H1 (cell line): ENCODE measurements at regions not wholly inside any gene's neighbourhood (a gene's known extent, or its start where the extent isn't known, plus 50 kb on each side); places are given as distances from the start of the nearest gene placed in this dataset.

ENCODE experiments used
- CTCF ChIA-PET: fragments of 300-600 bp; sonication (Branson Sonifier 250); formaldehyde crosslinking; loops from one replicate; lab custom pipeline; 2021; ENCODE audit not compliant: partially characterized antibody; lab: Charles Lee
- POLR2A ChIA-PET: fragments of 300-600 bp; sonication (Branson Sonifier 250); formaldehyde crosslinking; loops from one replicate; lab custom pipeline; 2021; ENCODE audit warnings: inconsistent platforms; ENCODE audit not compliant: partially characterized antibody; lab: Charles Lee
- DNase-seq, 2 experiments: peaks; one replicate each; pipeline versions ENCODE4 v3.0.0 to v3.0.0-alpha.2; 2010 to 2022; ENCODE audit warnings: low spot score in 2 of 2, low read depth in 1 of 2, mixed read lengths in 1 of 2
- FAIRE-seq: peaks from 2 replicates; lab custom pipeline; 2011; peaks lifted over from hg19 to GRCh38; lab: Jason Lieb, UNC
- H2AFZ ChIP-seq: 2 replicates; pipeline ENCODE4 v1.8.1; 2012; ENCODE audit warnings: low read length, inconsistent platforms
- H2AK5ac ChIP-seq: 2 replicates; pipeline ENCODE4 v1.6.1; 2013; ENCODE audit warnings: low read depth, low read length
- H2BK120ac ChIP-seq: replicated peaks from 2 replicates; pipeline ENCODE3; 2013; ENCODE audit warnings: low read depth, low read length, inconsistent platforms
- H2BK12ac ChIP-seq: 2 replicates; pipeline ENCODE4 v1.6.1; 2013; ENCODE audit warnings: low read depth, low read length
- H2BK15ac ChIP-seq: 2 replicates; pipeline ENCODE4 v1.6.1; 2013; ENCODE audit warnings: low read length
- H2BK20ac ChIP-seq: 2 replicates; pipeline ENCODE4 v1.6.1; 2013; ENCODE audit warnings: low read length
- H2BK5ac ChIP-seq: 2 replicates; pipeline ENCODE4 v1.6.1; 2013; ENCODE audit warnings: low read depth, low read length
- H3K14ac ChIP-seq: 2 replicates; pipeline ENCODE4 v1.6.1; 2013; ENCODE audit warnings: inconsistent platforms; ENCODE audit not compliant: insufficient read length
- H3K18ac ChIP-seq: 2 replicates; pipeline ENCODE4 v1.6.1; 2013; ENCODE audit warnings: low read length; ENCODE audit errors: extremely low read depth
- H3K23ac ChIP-seq: 2 replicates; pipeline ENCODE4 v1.6.1; 2013; ENCODE audit warnings: inconsistent platforms; ENCODE audit not compliant: insufficient read length
- H3K23me2 ChIP-seq: 2 replicates; pipeline ENCODE4 v1.6.1; 2013; ENCODE audit warnings: low read depth, low read length
- H3K27ac ChIP-seq: 2 replicates; pipeline ENCODE4 v1.6.1; 2011; ENCODE audit warnings: low read depth, low read length, inconsistent platforms
- H3K27me3 ChIP-seq, 4 experiments: replicated peaks in 1 of 4; 1 replicate in 1 of 4; 2 replicates in 3 of 4; pipeline versions ENCODE4 v1.6.1 to v1.8.1; 2011 to 2013; ENCODE audit warnings: low read length in 3 of 4, mild to moderate bottlenecking in 3 of 4, inconsistent platforms in 2 of 4, mixed read lengths in 2 of 4, moderate library complexity in 1 of 4; ENCODE audit not compliant: control insufficient read depth in 3 of 4, insufficient read depth in 3 of 4; ENCODE audit errors: extremely low read depth in 1 of 4
- H3K36me3 ChIP-seq, 4 experiments: 2 replicates each; pipeline versions ENCODE4 v1.6.1 to v1.8.1; 2011 to 2013; ENCODE audit warnings: mild to moderate bottlenecking in 4 of 4, low read length in 3 of 4, moderate library complexity in 2 of 4, control low read depth in 1 of 4, inconsistent platforms in 1 of 4; ENCODE audit not compliant: insufficient read depth in 4 of 4, control insufficient read depth in 2 of 4
- H3K4ac ChIP-seq: replicated peaks from 2 replicates; pipeline ENCODE3; 2013; ENCODE audit warnings: low read length, low read depth, mixed read lengths, inconsistent platforms; ENCODE audit not compliant: insufficient read length
- H3K4me1 ChIP-seq, 4 experiments: replicated peaks in 1 of 4; 1 replicate in 1 of 4; 2 replicates in 3 of 4; pipeline versions ENCODE4 v1.6.1 to v1.8.1; 2011 to 2013; ENCODE audit warnings: low read length in 3 of 4, inconsistent platforms in 2 of 4, mixed read lengths in 1 of 4; ENCODE audit not compliant: insufficient read depth in 4 of 4, control insufficient read depth in 3 of 4
- H3K4me2 ChIP-seq, 2 experiments: 2 replicates each; pipeline versions ENCODE4 v1.6.1 to v1.8.1; 2011 to 2013; ENCODE audit warnings: low read depth in 2 of 2, low read length in 2 of 2, control low read depth in 1 of 2, inconsistent platforms in 1 of 2, mild to moderate bottlenecking in 1 of 2; ENCODE audit not compliant: insufficient read depth in 1 of 2
- H3K4me3 ChIP-seq, 4 experiments: fragments of 200-600, 300-600 bp in 1 of 4; sonication (generic), shearing (Covaris generic), sonication (Bioruptor Twin) in 1 of 4; 2 replicates each; pipeline versions ENCODE4 v1.5.1 to v1.8.1; 2011 to 2016; ENCODE audit warnings: low read length in 4 of 4, low read depth in 3 of 4, control low read depth in 2 of 4, inconsistent platforms in 2 of 4, mild to moderate bottlenecking in 2 of 4, mixed read lengths in 1 of 4, moderate library complexity in 1 of 4; ENCODE audit not compliant: insufficient read depth in 2 of 4; ENCODE audit errors: extremely low read depth in 1 of 4
- H3K56ac ChIP-seq: replicated peaks from 2 replicates; pipeline ENCODE3; 2013; ENCODE audit warnings: low read depth, mild to moderate bottlenecking, mixed read lengths, low read length, inconsistent platforms; ENCODE audit not compliant: insufficient read length
- H3K79me1 ChIP-seq: 2 replicates; pipeline ENCODE4 v1.6.1; 2013; ENCODE audit warnings: low read depth, low read length, control low read depth
- H3K79me2 ChIP-seq, 2 experiments: 2 replicates each; pipeline versions ENCODE4 v1.6.1 to v1.8.1; 2012 to 2013; ENCODE audit warnings: low read length in 2 of 2, mild to moderate bottlenecking in 2 of 2, inconsistent platforms in 1 of 2; ENCODE audit not compliant: insufficient read depth in 2 of 2, control insufficient read depth in 1 of 2
- H3K9ac ChIP-seq, 4 experiments: replicated peaks in 1 of 4; 1 replicate in 1 of 4; 2 replicates in 3 of 4; pipeline versions ENCODE4 v1.6.1 to v1.8.1; 2011 to 2013; ENCODE audit warnings: low read depth in 3 of 4, low read length in 3 of 4, control low read depth in 2 of 4, mild to moderate bottlenecking in 2 of 4, moderate library complexity in 2 of 4, inconsistent platforms in 1 of 4; ENCODE audit errors: extremely low read depth in 1 of 4
- H3K9me3 ChIP-seq, 2 experiments: 2 replicates each; pipeline versions ENCODE4 v1.6.1 to v1.8.1; 2012 to 2013; ENCODE audit warnings: mild to moderate bottlenecking in 2 of 2, moderate library complexity in 2 of 2, control low read depth in 1 of 2, inconsistent platforms in 1 of 2, low read depth in 1 of 2, low read length in 1 of 2, mixed read lengths in 1 of 2; ENCODE audit not compliant: insufficient read depth in 2 of 2
- H4K20me1 ChIP-seq, 2 experiments: replicated peaks in 1 of 2; 2 replicates each; pipeline versions ENCODE3 to v1.8.1; 2011 to 2013; ENCODE audit warnings: inconsistent platforms in 2 of 2, low read length in 2 of 2, mild to moderate bottlenecking in 1 of 2; ENCODE audit not compliant: insufficient read depth in 2 of 2, control insufficient read depth in 1 of 2
- H4K5ac ChIP-seq: 2 replicates; pipeline ENCODE4 v1.6.1; 2013; ENCODE audit warnings: low read length, low read depth, mixed read lengths, inconsistent platforms; ENCODE audit not compliant: insufficient read length
- H4K8ac ChIP-seq: 2 replicates; pipeline ENCODE4 v1.8.0; 2013; ENCODE audit warnings: mild to moderate bottlenecking, moderate library complexity, low read length, inconsistent platforms; ENCODE audit not compliant: insufficient read depth; ENCODE audit errors: extremely low read depth
- H4K91ac ChIP-seq: replicated peaks from 2 replicates; pipeline ENCODE3; 2013; ENCODE audit warnings: low read length, mixed read lengths, inconsistent platforms; ENCODE audit not compliant: insufficient read length
- NANOG ChIP-seq: IDR thresholded peaks from 2 replicates; pipeline ENCODE4 v1.6.1; 2011; ENCODE audit warnings: low read length, low read depth, mild to moderate bottlenecking, inconsistent platforms; ENCODE audit not compliant: insufficient read depth, poor library complexity, severe bottlenecking
- WGBS, 2 experiments: shearing (Covaris generic) in 1 of 2; methylation state at CpG; one replicate each; pipeline versions ENCODE4 v1.1.6 to v1.1.7; 2013 to 2015; ENCODE audit warnings: low lambda C conversion rate in 2 of 2, mixed read lengths in 2 of 2, inconsistent platforms in 1 of 2, low coverage in 1 of 2, missing lambda C conversion rate in 1 of 2; ENCODE audit not compliant: insufficient replicate concordance in 2 of 2, insufficient coverage in 1 of 2, insufficient read length in 1 of 2; ENCODE audit errors: extremely low coverage in 1 of 2, missing lambda C conversion rate in 1 of 2; 5-methylcytosine and 5-hydroxymethylcytosine counted together

- ChIA-PET POLR2A (no interaction called here), CTCF (interaction anchor here (0.9 to 1.0 kb wide), 2 partner anchors 18 to 57 kb away, joined by 3 read pairs; no protein-coding TSS in a partner anchor)
- no peak overlapping the region for H2BK15ac ChIP-seq
- H3K18ac ChIP-seq, result no peak overlapping the region
- no peak overlapping the region for H3K9ac ChIP-seq
- H3K27ac ChIP-seq, result no peak overlapping the region
- WGBS, 2 experiments, result 76% methylated on average over 3 of the region's 3 CpGs; no CpG with 5 or more reads in 1 of the 2 experiments
- no peak overlapping the region for H2AFZ ChIP-seq
- no peaks in the 10 kb centered on the region for H3K23me2 ChIP-seq
- no peak overlapping the region for H3K4me2 ChIP-seq
- H4K8ac ChIP-seq, result no peak overlapping the region
- no peaks in the 10 kb centered on the region for H3K36me3 ChIP-seq
- H4K91ac ChIP-seq, result no peak overlapping the region
- H3K9me3 ChIP-seq, result no peaks in the 10 kb centered on the region
- DNase-seq (no peak), FAIRE-seq (no peak)
- no peaks in the 10 kb centered on the region for H3K4me1 ChIP-seq
- H4K5ac ChIP-seq, result no peak overlapping the region
- H2BK20ac ChIP-seq, result no peak overlapping the region
- H3K14ac ChIP-seq, result no peak overlapping the region
- H3K79me1 ChIP-seq, result no peaks in the 10 kb centered on the region
- H3K27me3 ChIP-seq, result no peaks in the 10 kb centered on the region
- no peak overlapping the region for H2BK12ac ChIP-seq
- no peak overlapping the region for H3K23ac ChIP-seq
- H2BK5ac ChIP-seq, result no peak overlapping the region
- no peak for TF ChIP-seq NANOG
- H2BK120ac ChIP-seq, result no peak overlapping the region
- no peak overlapping the region for H3K4me3 ChIP-seq
- no peak overlapping the region for H3K4ac ChIP-seq
- H2AK5ac ChIP-seq, result no peak overlapping the region
- no peak overlapping the region for H3K56ac ChIP-seq
- H3K79me2 ChIP-seq, result no peaks in the 10 kb centered on the region
- no peaks in the 10 kb centered on the region for H4K20me1 ChIP-seq
Observed at GRCh38 chr13:78194904-78195639, 276.4 kb upstream of the EDNRB start.
